ENCODE measurements at regions not wholly inside any gene's neighbourhood (a gene's known extent, or its start where the extent isn't known, plus 50 kb on each side); places are given as distances from the start of the nearest gene placed in this dataset.

GRCh38 chr20:39248862-39249485 lies 286.8 kb downstream of the DHX35 start (continued):
- TF ChIP-seq ATF3 (IDR thresholded peaks at IDR 0.05; ENCODE audit: insufficient read depth, low read depth, low read length) (no peak), SP2 (IDR thresholded peaks at IDR 0.05; ENCODE audit: low read length) (no peak), JUND (IDR thresholded peaks at IDR 0.05; ENCODE audit: low read length) (no peak), FOSL1 (IDR thresholded peaks at IDR 0.05; ENCODE audit: insufficient read depth, low read depth, low read length) (no peak)
